ENCODE measurements at regions not wholly inside any gene's neighbourhood (a gene's known extent, or its start where the extent isn't known, plus 50 kb on each side); places are given as distances from the start of the nearest gene placed in this dataset.
A peak's percentile ranks its signal among the peaks of the same experiment; 100 is the strongest.

DNA sequence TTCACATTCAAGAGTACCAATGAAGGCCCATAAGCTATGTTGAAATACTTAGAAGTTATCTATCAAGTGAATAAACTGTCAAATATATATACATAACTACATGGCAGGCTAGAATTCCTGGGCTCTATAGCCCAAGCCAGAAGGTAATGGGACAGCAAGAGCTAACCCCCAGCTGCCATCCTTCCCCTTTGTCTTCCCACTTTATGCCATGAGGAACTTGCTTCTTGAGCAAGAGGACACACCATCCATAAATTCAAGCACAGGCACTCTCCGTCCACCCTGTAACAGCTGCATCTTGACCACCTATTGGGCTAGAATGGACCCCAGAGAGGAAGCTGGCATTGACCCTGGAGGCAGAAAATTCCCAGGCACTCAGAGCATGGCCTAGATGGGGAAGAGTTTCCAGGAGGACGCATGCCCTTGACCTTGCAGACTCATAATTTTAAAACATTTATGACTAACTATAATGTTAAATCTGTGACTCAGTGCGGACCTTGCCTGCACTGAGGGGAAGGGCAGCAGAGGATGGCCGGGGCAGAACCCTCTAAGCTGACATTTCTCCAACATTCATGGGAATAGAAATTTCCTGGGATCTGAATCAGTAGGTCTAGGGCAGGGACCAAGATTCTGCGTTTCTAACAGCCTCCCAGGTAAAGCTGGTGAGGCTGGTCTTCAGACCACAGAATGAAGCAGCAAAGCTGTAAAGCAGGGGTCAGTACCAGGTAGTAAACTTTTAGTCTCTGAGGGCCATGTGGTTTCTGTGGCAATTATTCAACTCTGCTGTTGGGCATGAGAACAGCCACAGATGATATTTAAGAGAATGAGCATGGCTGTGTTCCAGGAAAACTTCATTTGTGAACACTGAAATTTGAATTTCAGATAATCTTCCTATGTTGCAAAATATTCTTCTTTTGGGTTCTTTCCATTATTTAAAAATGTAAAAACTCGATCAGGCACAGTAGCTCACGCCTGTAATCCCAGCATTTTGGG lies 71.4 kb upstream of the CLDN10 start:
- intact Hi-C loops (cut with DNase I) = no loop called here
- ATAC-seq (no peak), DNase-seq (ENCODE audit: missing footprints) (no peak)

DNA sequence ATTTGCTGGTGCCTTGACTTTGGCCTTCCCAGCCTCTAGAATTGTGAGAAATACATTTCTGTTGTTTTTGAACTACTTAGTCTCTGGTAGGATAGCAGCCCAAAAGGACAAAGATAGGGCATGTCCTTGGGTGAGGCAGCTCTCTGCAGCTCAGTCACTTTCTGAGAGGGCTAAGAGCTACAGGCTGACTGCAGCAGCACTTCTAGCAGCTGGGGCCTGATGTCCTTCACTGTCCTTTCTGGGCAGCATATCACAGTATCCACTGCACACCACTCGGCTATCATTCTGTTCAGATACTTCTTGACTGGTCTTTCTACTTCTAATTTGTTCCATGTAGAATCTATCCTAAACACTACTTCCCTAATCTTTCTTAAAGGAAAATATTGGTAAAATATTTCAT lies 68.5 kb upstream of the CLDN10 start:
- DNase-seq (ENCODE audit: missing footprints) = no peak

DNA sequence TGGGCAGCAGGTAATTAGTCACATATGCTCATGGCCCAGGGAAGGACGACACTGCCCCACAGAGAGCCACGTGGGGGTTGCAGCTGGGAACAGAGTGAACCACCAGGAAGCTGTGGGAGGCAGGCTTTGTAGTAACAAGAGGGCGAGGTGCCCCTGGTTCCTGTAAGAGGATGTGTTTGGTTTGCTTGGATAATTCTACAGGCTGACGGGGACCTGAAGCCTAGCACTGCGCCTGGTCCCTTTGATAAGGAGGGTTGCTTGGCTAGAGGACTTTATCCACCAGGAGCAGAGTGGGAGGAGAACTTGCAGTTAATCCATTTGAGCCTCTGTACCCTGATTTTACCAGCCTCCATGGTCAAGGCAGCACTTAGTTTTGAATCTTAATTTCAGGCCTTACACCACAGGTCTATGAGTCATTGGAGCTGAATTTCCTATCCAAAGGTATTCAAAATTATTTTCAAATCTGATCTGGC lies 67.4 kb upstream of the CLDN10 start:
- DNase-seq (ENCODE audit: missing footprints) = no peak
- intact Hi-C loops (cut with DNase I) = no loop called here
- ATAC-seq = peak; percentile 43

More for the DNA sequence above, 68.5 kb upstream of the CLDN10 start:
- intact Hi-C loops (cut with DNase I) = no loop called here
- no peak for ATAC-seq

DNA sequence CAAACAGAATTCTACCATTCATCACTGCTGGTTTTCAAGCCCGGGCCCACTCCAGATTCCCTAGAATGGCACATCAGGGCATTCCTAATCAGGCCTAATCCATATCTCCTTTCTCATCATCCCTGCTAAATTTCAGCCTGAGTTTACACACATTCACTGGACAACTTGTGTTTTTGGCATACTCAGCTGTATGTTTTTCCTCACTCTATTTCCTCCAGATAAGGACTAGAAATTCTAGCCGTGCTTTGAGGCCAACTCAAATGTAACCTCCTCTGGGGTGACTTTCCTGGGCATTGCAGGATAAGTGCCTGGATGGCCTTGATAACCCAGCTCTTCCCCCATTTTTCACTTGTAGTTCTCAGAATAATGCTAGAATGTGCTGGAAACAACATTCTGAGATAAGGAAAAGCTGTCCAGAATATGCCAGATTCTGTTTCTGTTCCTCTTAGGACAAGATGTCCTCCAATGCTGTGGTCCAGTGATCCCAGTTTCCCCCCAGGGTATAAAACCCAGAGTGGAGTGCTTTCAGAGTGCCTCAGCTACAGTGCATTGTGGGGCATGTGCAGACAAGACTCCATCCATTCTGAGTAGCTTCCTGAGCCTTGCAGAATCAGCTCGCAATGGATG lies 66.9 kb upstream of the CLDN10 start:
- ATAC-seq = peak; percentile 79
- intact Hi-C loops (cut with DNase I) = no loop called here
- no peak for DNase-seq (ENCODE audit: missing footprints)

DNA sequence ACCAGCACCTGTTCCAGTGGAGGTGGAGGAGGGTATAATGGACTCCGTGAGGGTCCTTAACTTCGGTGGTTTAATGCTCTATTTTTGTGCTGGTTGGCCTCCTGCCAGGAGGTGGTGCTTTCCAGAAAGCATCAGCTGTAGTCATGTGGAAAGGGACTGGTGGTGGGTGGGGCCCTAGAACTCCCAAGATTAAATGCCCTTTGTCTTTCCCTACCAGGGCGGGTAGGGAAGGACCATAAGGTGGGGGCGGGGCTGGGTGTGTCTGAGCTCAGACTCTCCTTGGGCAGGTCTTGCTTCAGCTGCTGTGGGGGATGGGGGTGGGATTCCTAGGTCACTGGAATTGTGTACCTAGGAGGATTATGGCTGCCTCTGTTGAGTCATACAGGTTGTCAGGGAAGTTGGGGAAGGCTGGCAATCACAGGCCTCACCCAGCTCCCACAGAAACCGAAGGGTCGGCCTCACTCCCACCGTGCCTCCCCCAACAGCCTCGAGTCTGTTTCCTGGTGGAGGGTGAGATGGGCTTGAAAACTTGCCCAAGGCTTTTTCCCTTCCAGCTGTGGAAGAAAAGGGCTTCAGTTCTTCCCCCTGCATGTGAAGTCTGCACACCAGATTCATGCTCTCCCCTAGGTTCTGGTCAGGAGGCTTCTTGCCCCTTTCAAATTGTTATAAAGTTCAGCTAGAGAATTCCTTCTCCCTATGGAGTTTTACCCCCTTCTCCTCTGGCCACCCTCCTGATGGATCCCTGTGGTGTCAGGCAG lies 60.3 kb upstream of the CLDN10 start:
- ATAC-seq (no peak), DNase-seq (ENCODE audit: missing footprints) (no peak)
- intact Hi-C loops (cut with DNase I) = loop anchor here (5.0 kb wide), 1 partner anchor 130 kb away; no protein-coding TSS in a partner anchor

DNA sequence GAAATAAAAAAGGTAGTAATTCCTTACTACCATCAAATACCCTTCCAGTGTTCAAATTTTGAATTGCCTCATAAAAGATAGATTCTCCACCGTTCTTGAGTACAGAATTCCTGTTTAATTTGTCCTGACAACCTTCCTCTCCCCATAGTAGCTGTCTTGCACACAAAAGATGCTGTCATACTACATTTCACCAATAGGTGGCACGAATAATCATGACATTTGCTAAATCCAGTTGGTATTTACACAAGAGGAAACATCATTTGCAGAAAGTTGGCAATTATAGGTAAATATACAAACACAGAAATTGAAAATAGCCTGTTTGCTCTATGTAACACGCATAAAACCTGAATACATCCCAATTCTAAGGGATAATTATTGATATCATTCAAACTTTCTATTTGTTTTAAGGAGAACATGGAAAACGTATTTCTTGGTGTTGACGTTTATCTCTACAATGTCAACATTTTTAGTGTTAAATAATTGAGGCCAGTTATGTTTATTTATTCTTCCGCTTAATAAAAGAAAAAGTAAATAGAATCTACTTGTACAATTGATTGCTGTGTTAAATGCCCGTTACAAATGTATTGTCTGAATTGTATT lies 58.3 kb upstream of the CLDN10 start:
- ATAC-seq (no peak), DNase-seq (ENCODE audit: missing footprints) (no peak)
- intact Hi-C loops (cut with DNase I) = loop anchor here (1.0 to 5.0 kb wide), 2 partner anchors 128 to 340 kb away; no protein-coding TSS in a partner anchor

DNA sequence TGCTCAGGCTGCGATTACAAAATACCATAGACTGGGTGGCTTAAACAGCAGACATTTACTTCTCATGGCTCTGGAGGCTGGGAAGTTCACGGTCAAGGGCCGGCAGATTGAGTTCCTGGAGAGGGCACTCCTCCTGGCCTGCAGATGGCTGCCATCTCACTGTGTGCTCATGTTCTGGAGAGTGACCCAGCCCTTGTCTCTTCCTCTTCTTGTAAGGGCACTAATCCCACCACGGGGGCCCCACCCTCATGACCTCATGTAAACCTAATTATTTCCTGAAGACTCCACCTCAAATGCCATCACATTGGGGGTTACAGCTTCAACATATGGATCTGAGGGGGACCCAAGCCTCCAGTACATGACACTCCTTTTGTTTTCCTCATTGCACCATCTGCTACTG lies 56.0 kb upstream of the CLDN10 start:
- intact Hi-C loops (cut with DNase I) = loop anchor here (5.0 kb wide), 2 partner anchors 166 to 181 kb away; partner anchors contain the start of gene DNAJC3
- DNase-seq (ENCODE audit: missing footprints) (no peak), ATAC-seq (no peak)

DNA sequence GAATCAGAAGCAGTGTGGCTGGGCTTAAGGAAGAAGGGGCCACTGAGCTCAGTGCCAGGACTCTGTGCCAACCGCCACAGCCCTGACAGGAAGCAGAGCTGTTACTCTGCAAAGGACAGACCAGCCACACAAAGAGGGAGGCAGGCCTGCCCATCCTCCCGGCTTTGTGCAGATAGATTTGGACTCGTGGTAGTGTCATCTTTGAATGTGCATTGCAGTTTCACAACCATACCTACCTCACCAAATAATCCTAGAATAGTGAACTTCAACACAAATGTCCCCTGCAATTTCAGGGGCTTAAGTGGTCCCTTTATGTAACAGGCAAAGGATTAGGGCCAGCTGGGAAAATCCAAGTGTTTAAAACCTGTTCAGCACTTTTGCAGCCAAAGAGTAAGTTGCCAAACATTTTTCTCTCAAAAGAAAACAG lies 55.1 kb upstream of the CLDN10 start:
- ATAC-seq (peak; percentile 97), DNase-seq (ENCODE audit: missing footprints) (no peak)
- intact Hi-C loops (cut with DNase I) = loop anchor here (5.0 kb wide), 2 partner anchors 165 to 180 kb away; partner anchors contain the start of gene DNAJC3

DNA sequence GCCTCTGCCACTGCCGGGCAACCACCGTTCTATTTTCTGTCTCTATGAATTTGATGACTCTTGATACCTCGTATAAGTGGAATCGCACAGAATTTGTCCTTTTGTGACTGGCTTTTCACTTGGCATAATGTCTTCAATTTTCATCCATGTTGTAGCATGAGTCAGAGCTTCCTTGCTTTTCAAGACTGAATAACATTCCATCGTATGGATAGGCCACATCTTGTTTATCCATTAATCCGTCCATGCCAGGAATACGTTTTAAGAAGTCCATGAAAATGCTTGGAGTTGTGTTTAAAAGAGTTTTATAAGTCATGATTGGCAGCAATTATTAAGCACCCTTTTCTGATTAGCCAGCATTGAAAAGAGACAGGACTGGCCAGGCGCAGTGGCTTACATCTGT lies 53.6 kb upstream of the CLDN10 start:
- DNase-seq (ENCODE audit: missing footprints) (no peak), ATAC-seq (no peak)
- intact Hi-C loops (cut with DNase I) = loop anchor here (5.0 kb wide), 2 partner anchors 163 to 178 kb away; partner anchors contain the start of gene DNAJC3

DNA sequence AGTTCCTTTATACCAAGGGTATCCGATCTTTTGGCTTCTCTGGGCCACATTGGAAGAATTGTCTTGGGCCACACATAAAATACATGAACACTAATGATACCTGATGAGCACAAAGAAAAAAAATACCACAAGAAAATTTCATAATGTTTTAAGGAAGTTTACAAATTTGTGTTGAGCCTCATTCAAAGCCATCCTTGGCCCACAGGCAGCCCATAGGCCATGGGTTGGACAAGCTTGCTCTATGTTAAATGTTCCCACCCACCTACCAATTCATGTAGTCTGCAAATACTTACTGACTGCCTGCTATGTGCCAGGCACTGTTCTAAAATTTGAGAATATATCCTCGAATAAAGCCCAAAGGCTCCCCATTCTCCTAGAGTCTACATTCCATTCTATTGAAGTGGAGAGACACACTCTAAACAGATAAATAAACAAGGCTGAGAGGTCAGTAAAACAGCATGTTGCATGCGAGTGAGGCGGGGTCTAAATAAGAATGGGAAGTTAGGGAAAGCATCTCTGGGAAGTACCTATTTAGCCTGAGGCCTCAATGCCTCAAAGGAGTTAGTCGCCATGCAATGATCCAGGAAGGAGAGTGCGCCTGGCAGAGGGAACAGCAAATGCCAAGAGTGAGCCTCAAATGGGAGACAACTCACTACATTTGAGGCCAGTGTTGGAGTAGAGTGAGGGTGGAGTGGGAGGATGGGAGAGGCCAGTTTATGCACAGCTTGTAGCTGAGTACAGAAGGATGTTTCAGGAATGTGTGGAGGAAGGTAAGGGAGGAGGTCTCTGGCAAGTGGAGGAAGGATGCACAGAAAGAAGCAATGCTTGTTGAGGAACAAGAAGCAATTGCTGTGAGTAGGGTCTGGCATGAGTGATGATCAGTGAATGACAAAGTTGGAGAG lies 52.5 kb upstream of the CLDN10 start:
- intact Hi-C loops (cut with DNase I) = loop anchor here (5.0 kb wide), 2 partner anchors 162 to 177 kb away; partner anchors contain the start of gene DNAJC3
- no peak for DNase-seq (ENCODE audit: missing footprints)
- ATAC-seq = no peak

DNA sequence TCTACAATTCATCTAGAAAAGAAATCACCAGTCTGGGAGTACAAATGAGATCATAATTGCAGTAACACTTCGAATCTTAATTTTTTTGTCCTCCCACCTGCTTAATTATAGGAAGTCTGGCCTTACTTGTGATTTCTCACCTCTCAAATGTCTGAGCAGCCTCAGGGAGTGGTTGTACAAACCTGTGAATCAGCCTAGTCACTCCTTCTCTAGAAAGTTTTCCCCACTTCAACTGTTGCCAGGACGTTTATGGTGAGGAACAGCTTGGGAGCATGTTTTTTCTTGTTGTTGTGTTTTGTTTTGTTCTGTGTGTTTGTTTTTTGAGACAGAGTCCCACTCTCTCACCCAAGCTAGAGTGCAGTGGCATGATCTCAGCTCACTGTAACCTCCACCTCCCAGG lies 50.3 kb upstream of the CLDN10 start:
- no peak for ATAC-seq
- intact Hi-C loops (cut with DNase I) = no loop called here
- no peak for DNase-seq (ENCODE audit: missing footprints)
